ENCODE measurements at regions not wholly inside any gene's neighbourhood (a gene's known extent, or its start where the extent isn't known, plus 50 kb on each side); places are given as distances from the start of the nearest gene placed in this dataset.

DNA sequence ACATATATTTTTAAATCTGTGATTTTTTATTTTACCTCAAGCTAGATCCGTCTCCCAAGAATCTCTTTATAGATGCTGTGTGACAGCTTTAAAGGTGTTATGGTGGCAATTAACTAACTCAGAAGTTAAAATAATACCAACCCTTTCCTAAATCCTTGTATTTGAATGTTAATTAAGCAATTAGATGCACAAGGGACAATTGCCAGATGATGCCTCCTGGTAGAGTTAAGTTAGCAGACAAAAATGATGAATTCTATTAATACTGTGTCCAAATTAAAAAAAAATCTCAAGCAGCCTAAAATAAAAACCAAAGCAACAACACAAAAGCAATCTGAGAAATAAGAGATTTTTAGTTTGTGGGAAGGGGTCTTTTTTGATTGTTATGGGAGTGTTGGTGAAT, 78.9 kb downstream of the FANCF start:
- TF ChIP-seq, protein P1, sequence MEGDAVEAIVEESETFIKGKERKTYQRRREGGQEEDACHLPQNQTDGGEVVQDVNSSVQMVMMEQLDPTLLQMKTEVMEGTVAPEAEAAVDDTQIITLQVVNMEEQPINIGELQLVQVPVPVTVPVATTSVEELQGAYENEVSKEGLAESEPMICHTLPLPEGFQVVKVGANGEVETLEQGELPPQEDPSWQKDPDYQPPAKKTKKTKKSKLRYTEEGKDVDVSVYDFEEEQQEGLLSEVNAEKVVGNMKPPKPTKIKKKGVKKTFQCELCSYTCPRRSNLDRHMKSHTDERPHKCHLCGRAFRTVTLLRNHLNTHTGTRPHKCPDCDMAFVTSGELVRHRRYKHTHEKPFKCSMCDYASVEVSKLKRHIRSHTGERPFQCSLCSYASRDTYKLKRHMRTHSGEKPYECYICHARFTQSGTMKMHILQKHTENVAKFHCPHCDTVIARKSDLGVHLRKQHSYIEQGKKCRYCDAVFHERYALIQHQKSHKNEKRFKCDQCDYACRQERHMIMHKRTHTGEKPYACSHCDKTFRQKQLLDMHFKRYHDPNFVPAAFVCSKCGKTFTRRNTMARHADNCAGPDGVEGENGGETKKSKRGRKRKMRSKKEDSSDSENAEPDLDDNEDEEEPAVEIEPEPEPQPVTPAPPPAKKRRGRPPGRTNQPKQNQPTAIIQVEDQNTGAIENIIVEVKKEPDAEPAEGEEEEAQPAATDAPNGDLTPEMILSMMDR (IDR thresholded peaks at IDR 0.05), result no peak
- TF ChIP-seq POLR2A (IDR thresholded peaks at IDR 0.05), result no peak

Measured in body of pancreas (tissue), 4 donors.